H54 (cell line): ENCODE measurements at regions not wholly inside any gene's neighbourhood (a gene's known extent, or its start where the extent isn't known, plus 50 kb on each side); places are given as distances from the start of the nearest gene placed in this dataset.

Experiments
- DNase-seq: peaks from one replicate; pipeline ENCODE4 v3.0.0; 2011; ENCODE audit warnings: low spot score, mixed read lengths; ENCODE audit not compliant: insufficient read length
- FAIRE-seq: peaks from 3 replicates; lab custom pipeline; 2011; peaks lifted over from hg19 to GRCh38; lab: Jason Lieb, UNC
- POLR2A ChIP-seq: IDR thresholded peaks from 2 replicates; pipeline ENCODE4 v1.6.1; 2011; ENCODE audit warnings: low read depth, mild to moderate bottlenecking, low read length

- TF ChIP-seq POLR2A, result no peak
- DNase-seq (no peak), FAIRE-seq (no peak)
Observed at GRCh38 chr16:61596655-61597054, 439.6 kb downstream of the CDH8 start.

- TF ChIP-seq POLR2A, result no peak
- no peak for DNase-seq
- FAIRE-seq, result no peak
Observed at GRCh38 chr16:61595605-61596004, 440.6 kb downstream of the CDH8 start.

DNA sequence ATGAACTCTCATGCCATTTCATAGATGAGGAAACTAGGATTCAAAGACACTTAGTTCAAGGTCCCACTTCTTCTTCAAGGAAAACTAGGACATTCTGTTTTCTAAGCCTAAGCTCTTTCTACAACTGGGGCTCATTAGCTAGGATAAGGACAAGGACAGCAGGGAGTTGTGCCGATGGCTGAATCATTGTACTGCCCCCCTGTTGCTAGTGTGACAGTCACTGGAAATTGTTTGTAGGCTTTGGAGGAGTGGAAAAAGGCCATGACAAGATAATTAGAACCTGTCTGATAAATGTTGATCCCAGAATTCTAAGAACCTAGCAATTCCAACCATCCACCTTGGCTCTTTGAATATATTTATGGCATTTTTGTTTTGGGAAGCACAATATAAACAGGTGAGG is 445.7 kb downstream of the CDH8 start:
- DNase-seq, result no peak
- no peak for TF ChIP-seq POLR2A
- no peak for FAIRE-seq

- DNase-seq (no peak), FAIRE-seq (no peak)
- no peak for TF ChIP-seq POLR2A
Observed at GRCh38 chr16:61587526-61587925, 448.7 kb downstream of the CDH8 start.

GRCh38 chr16:61581417-61582046 is 454.7 kb downstream of the CDH8 start:
- no peak for FAIRE-seq
- no peak for DNase-seq
- TF ChIP-seq POLR2A, result no peak

DNA sequence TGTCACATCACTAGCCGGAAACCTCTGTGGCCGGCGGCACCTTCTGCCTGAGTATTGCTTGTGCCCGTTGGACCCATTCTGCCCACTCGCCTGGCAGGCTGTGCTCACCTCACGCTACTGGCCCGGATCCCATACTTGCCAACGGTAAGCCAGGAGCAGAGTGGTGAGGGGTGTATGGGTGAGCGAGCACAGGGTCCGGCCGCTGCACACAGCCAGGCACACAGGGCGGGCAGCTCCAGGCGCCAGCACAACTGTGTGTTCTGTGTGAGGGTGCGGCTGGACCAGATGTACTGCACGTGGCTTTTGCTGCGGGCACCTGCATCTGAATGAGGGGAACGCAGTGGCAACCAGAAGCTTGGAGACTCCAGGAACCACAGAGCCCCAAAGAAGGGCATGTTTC is 455.7 kb downstream of the CDH8 start:
- TF ChIP-seq POLR2A, result no peak
- no peak for FAIRE-seq
- no peak for DNase-seq

DNA sequence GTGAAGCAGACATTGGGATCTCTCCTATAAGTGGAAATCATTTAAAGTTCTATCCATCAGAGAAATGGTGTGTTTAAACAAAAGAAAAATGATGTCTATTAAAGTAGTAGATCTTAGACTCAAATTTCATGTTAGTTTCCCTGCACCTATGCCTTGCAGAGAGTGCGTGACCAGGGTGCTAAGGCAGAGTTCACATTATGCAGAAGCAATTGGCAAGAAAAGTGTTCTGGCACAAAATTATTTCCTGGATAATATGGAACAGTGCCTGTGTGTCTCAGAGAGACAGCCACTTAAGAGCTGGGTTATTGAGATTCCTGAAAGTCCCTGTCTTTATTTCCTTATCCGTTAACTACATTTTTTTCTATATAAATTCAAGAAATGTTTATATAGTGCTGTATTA is 457.0 kb downstream of the CDH8 start:
- TF ChIP-seq POLR2A, result no peak
- DNase-seq (no peak), FAIRE-seq (no peak)

DNA sequence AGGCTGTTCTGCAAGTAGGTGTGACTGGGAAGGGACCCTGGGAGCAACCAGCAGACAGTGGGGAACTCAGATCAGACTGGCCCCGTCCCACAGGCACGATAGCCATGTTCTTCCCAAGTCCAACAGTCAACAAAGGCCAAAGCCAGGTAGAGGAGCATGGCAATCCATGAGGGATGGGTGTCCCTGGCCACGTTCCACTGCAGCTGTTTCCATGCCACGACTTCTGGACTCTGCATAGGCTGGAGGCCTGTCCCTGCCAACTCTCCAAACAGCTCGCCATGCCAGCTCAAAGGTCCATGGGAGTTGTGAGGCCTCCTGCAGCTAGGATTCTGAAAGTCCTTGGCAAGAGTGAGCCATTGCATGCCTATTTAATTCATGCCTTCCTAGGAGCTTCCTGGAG is 459.8 kb downstream of the CDH8 start:
- DNase-seq, result no peak
- no peak for FAIRE-seq
- TF ChIP-seq POLR2A, result no peak

DNA sequence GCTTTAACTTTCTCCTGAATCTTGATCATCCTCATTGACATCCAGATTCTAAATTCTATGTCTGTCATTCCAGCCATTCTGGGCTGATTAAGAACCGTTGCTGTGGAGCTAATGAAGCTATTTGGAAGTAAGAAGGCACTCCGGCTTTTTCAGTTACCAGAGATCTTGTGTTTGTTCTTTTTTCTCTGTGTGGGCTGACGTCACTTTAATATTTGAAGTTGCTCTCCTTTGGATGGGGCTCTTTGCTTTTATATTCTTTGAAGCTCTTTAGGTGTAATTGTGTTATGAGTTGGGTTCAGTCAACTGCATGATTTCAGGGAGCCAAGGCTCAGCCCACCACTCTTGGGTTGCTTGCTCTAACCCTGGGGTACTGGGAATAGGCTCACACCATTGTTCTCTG is 460.6 kb downstream of the CDH8 start:
- FAIRE-seq, result no peak
- DNase-seq, result no peak
- TF ChIP-seq POLR2A, result no peak

GRCh38 chr16:61569028-61569427 is 467.2 kb downstream of the CDH8 start:
- TF ChIP-seq POLR2A, result no peak
- FAIRE-seq (no peak), DNase-seq (no peak)

DNA sequence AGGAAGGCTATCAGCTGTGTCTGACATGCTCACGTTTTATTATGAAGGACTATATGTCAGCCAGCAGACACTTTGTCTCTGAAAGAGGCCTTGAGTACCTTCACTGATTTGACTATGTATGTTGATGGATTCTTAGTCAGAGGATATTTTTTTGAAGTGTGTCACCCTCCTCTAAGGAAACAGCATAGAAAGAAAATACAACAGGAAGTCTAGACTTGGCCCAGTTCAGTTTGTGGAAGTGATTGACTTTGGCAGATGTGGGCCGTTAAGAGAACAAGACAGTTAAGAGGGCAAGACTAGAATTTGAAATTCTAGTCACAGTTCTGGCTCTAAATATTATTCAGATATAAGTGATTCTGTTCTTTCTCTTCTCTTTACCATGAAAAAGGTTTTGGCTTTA is 471.5 kb downstream of the CDH8 start:
- DNase-seq (no peak), FAIRE-seq (no peak)

DNA sequence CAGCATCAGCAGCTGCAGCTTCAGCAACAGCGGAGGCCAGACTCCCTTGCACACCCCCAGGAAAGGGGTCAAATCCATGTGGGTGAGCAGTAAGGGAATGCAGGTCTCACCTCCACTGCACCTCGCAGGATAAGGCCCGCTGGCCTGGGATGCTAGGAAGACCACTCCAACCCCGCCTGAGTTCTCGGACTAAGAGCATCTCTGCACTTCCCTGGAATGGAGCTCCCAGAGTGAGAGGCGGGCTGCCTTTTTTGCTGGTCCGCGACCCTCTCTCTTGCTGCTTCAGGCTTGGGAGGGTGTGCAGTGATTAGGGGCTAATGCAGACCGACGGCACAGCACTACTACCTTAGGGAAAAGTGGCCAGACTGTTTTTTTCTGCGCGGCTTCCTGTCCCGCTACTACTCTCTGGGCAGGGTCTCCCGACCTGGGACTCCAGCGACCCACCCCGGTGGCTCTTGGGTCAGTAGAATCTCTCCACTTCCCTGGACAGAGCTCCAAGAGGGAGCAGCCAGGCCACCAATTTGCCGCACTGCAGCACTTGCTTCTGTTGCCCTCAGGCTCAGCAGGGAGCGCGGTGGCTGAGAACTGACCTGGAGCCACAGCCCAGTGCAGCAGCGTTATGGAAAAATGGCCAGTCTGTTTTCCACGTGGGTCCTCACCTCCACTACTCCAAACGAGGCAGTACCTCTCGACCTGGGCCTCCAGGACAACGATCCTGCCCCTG is 480.4 kb downstream of the CDH8 start:
- DNase-seq, result no peak
- TF ChIP-seq POLR2A, result no peak
- no peak for FAIRE-seq

More for the DNA sequence above, 471.5 kb downstream of the CDH8 start:
- no peak for TF ChIP-seq POLR2A

DNA sequence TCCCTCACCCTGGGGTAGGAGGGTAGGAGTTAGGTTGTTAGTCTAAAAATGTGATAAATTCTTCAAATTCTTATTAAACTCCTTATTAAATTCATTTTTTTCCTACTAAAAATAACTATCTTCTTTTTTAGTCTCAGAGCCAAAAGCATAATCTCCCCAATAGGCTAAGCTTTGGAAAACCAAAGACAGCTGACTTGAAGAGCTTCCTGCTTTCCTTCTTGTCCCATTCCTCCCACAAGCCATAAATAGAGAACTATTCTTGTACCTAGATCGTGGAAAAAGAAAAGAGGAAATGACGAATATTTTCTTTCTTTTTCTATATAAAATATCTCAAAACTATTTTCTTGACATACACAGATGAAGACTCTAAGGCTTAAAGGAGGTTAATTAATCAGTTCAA is 486.9 kb downstream of the CDH8 start:
- no peak for DNase-seq
- no peak for FAIRE-seq
- TF ChIP-seq POLR2A, result no peak

GRCh38 chr16:61547626-61548025 is 488.6 kb downstream of the CDH8 start:
- no peak for DNase-seq
- FAIRE-seq, result no peak
- no peak for TF ChIP-seq POLR2A

- DNase-seq, result no peak
- no peak for FAIRE-seq
- no peak for TF ChIP-seq POLR2A
Observed at GRCh38 chr16:61544165-61544564, 492.1 kb downstream of the CDH8 start.
